HG02973 (cell line): ENCODE measurements at regions not wholly inside any gene's neighbourhood (a gene's known extent, or its start where the extent isn't known, plus 50 kb on each side); places are given as distances from the start of the nearest gene placed in this dataset.

Source experiments
- ATAC-seq: cut with Tn5 transposase; IDR thresholded peaks from one replicate; pipeline ENCODE4 v1.9.1; 2021; ENCODE audit warnings: moderate library complexity; ENCODE audit not compliant: unreplicated experiment

- no peak for ATAC-seq
Measured at GRCh38 chr18:47418746-47419145, 167.3 kb upstream of the SKOR2 start.

DNA sequence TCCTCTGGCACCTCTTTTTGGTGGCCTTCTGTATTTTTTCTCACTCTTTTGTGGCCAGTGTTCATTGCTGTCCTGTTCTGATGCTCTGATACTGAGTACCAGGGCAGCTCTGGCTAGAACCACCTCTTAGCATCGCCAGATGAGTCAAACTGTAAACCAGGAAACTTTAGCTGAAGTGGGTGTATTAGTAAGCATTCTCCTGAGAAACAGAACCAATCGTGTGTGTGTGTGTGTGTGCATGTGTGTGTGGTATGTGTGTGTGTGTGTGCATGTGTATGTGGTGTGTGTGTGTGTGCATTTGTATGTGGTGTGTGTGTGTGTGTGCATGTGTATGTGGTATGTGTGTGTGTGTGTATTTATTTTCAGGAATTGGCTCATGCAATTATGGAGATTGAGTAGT, 166.3 kb upstream of the SKOR2 start:
- no peak for ATAC-seq

- ATAC-seq, result no peak
Measured at GRCh38 chr18:47415881-47416280, 164.4 kb upstream of the SKOR2 start.

GRCh38 chr18:47413327-47413726, 161.9 kb upstream of the SKOR2 start:
- ATAC-seq, result no peak

GRCh38 chr18:47412924-47413323, 161.5 kb upstream of the SKOR2 start:
- ATAC-seq, result no peak

GRCh38 chr18:47411159-47411558, 159.7 kb upstream of the SKOR2 start:
- ATAC-seq, result no peak

DNA sequence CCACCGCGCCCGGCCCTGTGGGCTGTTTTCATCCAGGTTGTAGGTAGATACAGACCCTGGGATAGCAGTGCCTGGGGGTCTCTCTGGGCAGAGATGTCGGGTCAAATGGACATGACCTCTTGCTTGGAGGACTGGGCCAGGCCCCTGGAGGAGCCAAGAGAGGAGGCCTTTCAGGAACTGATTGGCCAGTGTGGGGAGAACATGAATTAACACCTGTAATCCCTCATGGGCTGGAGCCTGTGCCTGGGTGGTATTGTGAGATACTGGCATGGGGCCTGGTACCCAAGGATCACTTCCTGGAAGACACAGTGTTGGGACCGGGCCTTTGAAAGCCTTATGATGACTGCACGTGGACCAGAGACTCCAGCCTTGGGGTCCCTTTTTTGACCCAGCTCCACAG, 158.7 kb upstream of the SKOR2 start:
- ATAC-seq, result no peak

DNA sequence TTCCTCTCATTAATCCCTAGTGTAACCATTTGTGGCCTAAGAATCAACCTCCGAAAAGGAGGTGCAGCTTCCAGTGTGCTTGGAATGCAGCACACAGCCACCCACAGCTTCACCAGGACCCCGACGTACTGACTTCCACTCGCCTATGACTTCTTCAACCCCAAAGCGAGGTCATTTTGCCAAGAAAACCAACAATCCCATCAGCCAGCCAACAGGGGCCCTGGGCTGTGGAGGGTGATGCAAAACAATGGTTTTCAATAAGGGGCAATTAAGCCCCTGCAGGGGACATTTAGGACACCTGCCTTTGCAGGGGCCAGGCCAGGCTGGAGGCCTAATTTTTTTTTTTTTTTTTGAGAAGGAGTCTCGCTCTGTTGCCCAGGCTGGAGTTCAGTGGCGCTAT, 158.1 kb upstream of the SKOR2 start:
- no peak for ATAC-seq

- no peak for ATAC-seq
Measured at GRCh38 chr18:47407736-47408135, 156.3 kb upstream of the SKOR2 start.

- no peak for ATAC-seq
Measured at GRCh38 chr18:47404845-47405244, 153.4 kb upstream of the SKOR2 start.

DNA sequence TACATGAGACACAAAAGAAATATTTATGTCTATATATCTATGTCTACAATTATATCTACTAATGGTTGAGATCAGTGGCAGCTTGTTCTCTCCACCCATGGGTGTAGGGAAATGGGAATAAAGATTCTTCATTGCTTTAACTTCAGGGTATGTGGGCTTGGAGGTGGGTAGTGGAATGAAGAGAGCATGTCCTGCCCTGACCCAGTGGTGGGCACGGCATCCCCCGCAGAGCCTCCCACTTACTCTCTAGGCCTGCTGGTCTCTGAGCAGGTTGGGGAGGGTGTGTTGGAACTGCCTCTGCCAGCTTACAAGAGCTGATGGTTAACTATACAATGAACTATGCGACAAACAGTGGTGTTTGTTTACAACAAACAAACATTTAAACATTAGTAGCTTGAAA, 152.5 kb upstream of the SKOR2 start:
- no peak for ATAC-seq

DNA sequence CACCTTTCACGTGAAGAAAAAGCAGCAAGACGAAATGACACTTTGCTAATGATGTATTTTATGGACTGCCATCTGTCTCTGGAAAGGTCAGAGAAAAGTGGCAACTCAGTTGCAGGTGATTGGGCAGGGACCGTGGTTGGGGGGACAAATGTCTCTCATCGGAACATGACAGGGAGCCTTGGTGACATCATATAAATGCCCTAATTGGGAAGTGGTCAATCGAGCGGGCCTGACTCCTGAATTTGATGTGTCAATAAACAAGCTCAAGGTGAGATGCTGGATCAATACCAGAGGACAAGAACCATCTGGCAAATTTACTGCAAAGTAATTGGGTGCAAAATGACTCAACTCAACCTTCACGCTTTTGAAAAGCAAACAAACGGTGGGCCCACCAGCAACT, 151.9 kb upstream of the SKOR2 start:
- no peak for ATAC-seq

DNA sequence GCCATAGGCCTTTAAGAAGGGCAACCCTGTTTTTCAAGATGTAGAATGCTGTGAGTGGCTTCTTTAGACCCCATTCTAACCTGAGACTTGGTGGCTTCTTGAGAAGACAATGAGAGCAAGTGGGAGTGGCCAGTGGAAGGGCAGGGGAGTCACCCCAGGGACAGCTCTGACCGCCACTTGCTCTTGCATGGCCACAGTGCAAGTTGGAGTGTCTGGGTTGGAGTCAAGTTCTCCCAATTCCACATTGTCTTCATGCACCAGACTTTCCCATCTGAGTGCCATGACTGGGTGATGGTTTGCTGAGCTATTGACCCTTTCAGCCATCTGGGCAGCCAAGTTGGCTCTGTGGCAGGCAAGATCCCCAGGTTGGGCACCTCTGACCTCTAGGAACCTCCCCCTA, 148.0 kb upstream of the SKOR2 start:
- ATAC-seq, result no peak

DNA sequence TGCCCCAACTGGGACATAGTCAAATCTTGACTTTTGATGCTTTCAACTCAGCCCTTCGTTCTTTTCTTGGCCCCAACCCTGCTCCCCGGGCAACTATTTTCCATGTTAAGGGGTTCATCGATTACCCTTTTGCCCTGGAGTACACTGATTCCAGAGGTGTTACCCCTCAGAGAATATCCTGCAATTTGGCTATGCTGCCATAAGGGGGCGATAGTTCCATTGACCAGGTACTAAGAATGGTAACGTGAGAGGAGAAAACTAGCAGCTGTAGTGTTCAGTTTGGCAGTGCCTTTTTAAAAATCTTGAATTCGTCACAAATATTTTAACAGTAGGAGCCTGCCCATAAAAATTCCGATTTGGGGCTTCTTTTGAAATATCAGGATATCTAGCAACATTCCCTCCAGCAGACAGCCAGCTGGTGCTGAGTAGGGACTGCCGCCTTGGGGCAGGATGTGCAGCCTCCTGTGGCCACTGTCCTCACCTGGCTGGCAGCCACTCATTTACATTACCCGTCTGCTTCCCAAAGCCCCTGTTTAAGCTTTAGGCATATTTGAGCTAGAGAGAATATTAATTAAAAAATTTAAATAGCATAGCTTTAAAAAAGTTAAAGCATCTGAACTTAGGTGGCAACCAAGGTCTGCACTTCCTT, 146.3 kb upstream of the SKOR2 start:
- ATAC-seq, result no peak

DNA sequence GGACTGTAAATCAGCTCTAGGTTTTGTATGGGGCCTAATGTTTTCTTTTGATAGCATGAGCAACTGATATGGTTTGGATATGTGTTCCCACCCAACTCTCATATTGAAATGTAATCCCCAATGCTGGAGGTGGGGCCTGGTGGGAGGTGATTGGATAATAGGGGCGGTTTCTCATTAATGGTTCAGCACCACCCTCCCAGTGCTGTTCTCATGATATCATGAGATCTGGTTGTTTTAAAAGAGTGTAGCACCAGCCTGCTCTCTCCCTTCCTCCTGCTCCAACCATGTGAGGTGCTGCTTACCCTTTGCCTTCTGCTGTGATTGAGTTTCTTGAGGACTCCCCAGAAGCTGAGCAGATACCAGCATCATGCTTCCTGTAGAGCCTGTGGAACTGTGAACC, 140.2 kb upstream of the SKOR2 start:
- ATAC-seq, result no peak

- no peak for ATAC-seq
Measured at GRCh38 chr18:47390410-47391024, 139.1 kb upstream of the SKOR2 start.

DNA sequence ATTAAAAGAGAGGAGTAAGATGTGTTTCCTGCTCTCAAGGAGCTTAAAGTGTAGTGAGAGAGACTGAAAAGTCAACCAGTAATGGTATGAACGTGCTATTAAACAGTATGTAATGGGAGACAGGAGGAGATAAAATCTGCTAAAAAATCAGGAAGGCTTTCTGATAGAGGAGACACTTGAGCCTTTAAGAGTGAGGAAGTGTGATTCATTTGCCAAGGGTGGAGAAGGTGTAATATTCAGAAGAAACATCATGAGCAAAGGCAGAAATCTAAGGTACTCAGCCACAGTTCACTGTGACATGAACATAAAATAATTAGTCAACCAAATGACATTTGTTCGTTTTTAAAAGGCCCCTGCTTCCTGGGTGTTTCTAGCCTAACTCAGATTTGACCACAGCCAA, 137.8 kb upstream of the SKOR2 start:
- ATAC-seq, result no peak

DNA sequence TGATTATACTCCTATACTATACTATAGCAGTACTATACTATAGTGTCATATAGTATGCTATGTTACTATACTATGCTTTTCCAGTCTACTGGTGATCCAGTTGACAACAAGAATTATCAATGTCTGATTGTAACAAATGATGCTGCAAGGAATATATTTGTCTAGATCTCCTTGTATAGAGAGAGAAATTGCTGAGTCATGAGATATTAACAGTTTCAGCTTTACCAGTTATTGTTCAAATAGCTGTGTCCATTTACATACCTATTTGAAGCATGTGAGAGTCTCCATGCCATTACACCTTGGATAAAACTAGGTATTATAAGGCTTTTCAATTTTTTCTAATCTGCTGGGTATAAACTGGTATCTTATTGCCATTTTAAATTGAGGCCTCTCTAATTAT, 136.4 kb upstream of the SKOR2 start:
- ATAC-seq, result no peak

GRCh38 chr18:47383729-47384128, 132.3 kb upstream of the SKOR2 start:
- ATAC-seq, result no peak

GRCh38 chr18:47381975-47382570, 130.6 kb upstream of the SKOR2 start:
- no peak for ATAC-seq

DNA sequence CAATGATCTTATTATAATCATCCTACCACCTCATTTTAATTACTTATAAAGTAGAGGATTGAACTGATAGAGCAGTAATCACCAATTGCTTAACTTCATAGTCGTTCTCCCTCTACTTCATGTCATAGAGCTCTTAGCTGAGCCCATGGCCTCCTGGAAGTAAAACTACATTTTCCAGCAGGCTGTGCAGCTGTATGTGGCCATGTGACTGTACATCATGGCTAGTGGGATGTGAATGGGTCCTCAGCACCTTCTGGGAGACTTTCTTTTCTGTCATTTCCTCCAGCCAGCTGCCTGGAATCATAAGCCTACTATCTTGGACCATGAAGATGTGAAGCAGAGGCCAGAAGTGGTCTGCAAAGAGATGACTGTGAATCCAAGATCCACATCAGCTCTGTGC, 128.7 kb upstream of the SKOR2 start:
- ATAC-seq, result no peak

GRCh38 chr18:47373465-47373864, 122.0 kb upstream of the SKOR2 start:
- ATAC-seq, result no peak

DNA sequence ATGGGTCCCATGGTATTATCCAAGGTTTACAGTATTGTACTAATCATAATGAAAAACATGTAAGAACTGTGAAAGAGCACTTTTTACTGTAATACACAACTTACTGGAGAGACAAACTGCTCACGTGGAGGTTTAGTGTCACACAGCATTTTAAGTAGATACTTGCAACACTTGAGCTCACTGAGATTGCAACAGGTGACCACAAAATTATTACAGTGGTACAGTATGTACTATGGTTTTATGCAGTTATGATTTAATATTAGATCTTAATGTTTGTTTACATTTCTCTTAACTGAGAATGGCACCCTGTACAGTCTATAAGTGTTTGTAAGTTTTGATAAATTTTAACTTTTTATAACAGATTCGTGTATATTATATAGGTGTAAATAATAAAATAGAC, 118.6 kb upstream of the SKOR2 start:
- no peak for ATAC-seq
